ENCODE measurements at regions not wholly inside any gene's neighbourhood (a gene's known extent, or its start where the extent isn't known, plus 50 kb on each side); places are given as distances from the start of the nearest gene placed in this dataset.
"Not testable (repeated sequence)": the region's sequence is repeated elsewhere in the genome, so short reads cannot be mapped to it uniquely, and the experiment has no call there.

GRCh38 chr2:95719473-95720060 is 127.8 kb downstream of the TRIM43 start:
- no peak overlapping the region for H3K27ac ChIP-seq
- TF ChIP-seq, protein P1, sequence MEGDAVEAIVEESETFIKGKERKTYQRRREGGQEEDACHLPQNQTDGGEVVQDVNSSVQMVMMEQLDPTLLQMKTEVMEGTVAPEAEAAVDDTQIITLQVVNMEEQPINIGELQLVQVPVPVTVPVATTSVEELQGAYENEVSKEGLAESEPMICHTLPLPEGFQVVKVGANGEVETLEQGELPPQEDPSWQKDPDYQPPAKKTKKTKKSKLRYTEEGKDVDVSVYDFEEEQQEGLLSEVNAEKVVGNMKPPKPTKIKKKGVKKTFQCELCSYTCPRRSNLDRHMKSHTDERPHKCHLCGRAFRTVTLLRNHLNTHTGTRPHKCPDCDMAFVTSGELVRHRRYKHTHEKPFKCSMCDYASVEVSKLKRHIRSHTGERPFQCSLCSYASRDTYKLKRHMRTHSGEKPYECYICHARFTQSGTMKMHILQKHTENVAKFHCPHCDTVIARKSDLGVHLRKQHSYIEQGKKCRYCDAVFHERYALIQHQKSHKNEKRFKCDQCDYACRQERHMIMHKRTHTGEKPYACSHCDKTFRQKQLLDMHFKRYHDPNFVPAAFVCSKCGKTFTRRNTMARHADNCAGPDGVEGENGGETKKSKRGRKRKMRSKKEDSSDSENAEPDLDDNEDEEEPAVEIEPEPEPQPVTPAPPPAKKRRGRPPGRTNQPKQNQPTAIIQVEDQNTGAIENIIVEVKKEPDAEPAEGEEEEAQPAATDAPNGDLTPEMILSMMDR (conservative IDR thresholded peaks at IDR 0.05): no peak
- no peak for TF ChIP-seq ZFX (IDR thresholded peaks at IDR 0.05)

DNA sequence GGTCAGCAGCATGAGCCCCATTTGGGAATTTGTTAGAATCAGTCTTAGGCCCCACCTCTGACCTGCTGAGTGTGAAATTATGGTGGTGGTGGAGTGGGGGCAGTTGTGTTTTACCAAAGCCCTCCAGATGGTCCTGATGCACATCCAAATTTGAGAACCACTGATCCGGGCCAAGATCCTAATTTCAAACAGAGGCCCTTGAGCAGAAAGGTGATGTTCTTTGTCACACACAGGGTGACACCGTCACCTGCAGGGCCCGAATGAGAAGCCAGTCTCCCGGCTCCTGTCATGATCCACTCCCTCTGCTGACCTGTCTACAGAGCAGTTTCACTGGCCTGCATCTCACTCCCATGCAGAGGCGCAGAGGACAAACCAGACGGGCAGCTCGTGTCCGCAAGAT is 129.9 kb downstream of the TRIM43 start:
- H3K27ac ChIP-seq: no peak overlapping the region
- TF ChIP-seq, protein P1 (conservative IDR thresholded peaks at IDR 0.05): no peak
- TF ChIP-seq ZFX (IDR thresholded peaks at IDR 0.05): no peak

DNA sequence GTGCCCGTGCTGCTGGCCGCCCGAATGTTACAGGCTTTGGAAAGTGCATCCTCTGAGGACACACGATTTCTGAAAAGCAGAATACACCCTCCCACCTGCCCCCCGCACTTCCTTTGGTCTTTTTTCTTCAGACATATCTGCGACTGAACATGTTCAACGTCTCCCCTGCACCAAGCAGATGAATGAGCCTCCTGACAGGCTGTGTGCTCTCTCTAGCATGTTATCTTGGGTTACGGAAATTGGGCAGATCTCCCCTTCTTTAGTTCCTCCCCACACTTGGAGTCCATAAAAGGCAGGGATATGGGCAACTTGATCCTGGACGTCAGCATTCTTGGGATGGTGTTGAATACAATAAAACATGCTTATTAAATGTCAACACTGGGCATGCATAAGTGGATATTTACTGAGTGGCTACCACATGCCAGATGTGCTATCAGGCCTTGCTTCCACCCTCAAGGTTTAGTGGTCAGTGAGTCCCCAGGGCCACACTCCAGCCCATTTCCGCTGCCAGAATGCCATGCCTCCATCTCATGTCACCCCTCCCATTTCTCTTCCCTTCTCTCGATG is 130.4 kb downstream of the TRIM43 start:
- TF ChIP-seq, protein P1 (conservative IDR thresholded peaks at IDR 0.05): no peak
- TF ChIP-seq ZFX (IDR thresholded peaks at IDR 0.05): no peak
- no peak overlapping the region for H3K27ac ChIP-seq

GRCh38 chr2:95723627-95724210 is 131.9 kb downstream of the TRIM43 start:
- H3K27ac ChIP-seq: not testable (repeated sequence)

DNA sequence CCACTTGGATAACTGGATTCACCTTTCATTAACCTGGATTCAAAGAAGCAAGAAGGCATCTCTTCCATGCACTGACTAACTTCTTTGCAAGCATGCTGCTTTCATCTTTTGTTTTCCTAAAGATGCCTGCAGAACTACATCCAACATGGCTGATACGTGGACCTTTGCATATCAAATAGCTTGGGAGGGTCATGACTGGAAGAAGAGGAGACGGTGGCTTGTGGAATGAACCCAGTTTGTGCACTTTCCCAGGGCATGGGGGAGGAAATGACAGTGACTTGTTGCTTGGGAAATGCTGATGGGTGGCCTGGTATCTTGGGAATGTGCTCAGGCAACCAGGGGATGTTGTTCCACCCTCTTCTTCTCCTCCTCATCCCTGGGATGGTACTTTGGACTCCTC is 133.4 kb downstream of the TRIM43 start:
- not testable (repeated sequence) for H3K27ac ChIP-seq

- H3K27ac ChIP-seq: not testable (repeated sequence)
These were observed 133.9 kb downstream of the TRIM43 start for GRCh38 chr2:95725677-95726076.

- not testable (repeated sequence) for H3K27ac ChIP-seq
These were observed 135.6 kb downstream of the TRIM43 start for GRCh38 chr2:95727420-95727819.

GRCh38 chr2:95728878-95729596 is 137.2 kb downstream of the TRIM43 start:
- H3K27ac ChIP-seq: no peak overlapping the region
- TF ChIP-seq, protein P1 (conservative IDR thresholded peaks at IDR 0.05): peak; percentile 67
- no peak for TF ChIP-seq ZFX (IDR thresholded peaks at IDR 0.05)

DNA sequence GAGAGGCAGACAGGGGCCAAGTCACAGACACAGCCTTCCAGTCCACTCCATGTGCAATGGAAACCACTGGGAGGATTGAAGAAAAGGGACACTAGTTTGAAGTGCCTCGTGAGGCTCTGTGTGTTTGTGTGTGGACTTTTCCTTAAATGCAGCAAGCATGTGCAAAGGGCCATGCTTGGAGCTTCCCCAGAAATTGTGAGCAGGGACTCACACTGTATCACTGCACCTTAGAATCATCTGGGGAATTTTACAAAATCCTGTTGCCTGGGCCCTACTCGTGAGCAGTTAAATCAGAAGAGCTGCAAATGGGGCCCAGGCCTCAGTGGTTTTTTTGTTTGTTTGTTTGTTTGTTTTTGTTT is 137.8 kb downstream of the TRIM43 start:
- TF ChIP-seq ZFX (IDR thresholded peaks at IDR 0.05): no peak
- TF ChIP-seq, protein P1 (conservative IDR thresholded peaks at IDR 0.05): no peak
- H3K27ac ChIP-seq: no peak overlapping the region
